PC-9 (cell line): ENCODE measurements at regions not wholly inside any gene's neighbourhood (a gene's known extent, or its start where the extent isn't known, plus 50 kb on each side); places are given as distances from the start of the nearest gene placed in this dataset.

Experiments used
- EZH2 ChIP-seq: fragments of 200-600 bp; sonication (generic); IDR thresholded peaks from 2 replicates; pipeline ENCODE4 v1.8.0; 2017; ENCODE audit warnings: antibody characterized with exemption, low read depth
- TF ChIP-seq, protein P1 (sequence below): fragments of 200-600 bp; sonication (generic); conservative IDR thresholded peaks from 2 replicates; pipeline ENCODE4 v1.6.1; 2017; ENCODE audit warnings: mixed run types, antibody characterized with exemption, mild to moderate bottlenecking, moderate library complexity

DNA sequence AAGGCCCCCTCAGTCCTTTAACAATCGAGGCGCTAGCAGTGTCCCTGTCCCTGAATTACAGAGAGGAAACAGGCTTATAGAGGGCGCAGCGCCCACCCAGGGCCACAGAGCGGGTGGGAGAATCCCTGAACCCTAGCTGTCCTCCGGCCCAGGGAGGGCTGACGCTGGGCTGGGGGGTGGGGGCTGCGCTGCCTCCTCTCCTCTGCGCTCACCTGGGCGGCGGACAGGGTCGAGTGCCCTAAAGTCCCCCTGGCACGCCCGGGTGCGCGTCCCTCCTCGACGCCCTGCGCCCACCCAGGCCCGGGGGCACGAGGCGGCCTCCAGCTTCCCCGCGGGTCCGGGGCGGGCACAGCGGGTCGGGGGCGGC is 200.4 kb upstream of the N4BP1 start:
- TF ChIP-seq, protein P1, sequence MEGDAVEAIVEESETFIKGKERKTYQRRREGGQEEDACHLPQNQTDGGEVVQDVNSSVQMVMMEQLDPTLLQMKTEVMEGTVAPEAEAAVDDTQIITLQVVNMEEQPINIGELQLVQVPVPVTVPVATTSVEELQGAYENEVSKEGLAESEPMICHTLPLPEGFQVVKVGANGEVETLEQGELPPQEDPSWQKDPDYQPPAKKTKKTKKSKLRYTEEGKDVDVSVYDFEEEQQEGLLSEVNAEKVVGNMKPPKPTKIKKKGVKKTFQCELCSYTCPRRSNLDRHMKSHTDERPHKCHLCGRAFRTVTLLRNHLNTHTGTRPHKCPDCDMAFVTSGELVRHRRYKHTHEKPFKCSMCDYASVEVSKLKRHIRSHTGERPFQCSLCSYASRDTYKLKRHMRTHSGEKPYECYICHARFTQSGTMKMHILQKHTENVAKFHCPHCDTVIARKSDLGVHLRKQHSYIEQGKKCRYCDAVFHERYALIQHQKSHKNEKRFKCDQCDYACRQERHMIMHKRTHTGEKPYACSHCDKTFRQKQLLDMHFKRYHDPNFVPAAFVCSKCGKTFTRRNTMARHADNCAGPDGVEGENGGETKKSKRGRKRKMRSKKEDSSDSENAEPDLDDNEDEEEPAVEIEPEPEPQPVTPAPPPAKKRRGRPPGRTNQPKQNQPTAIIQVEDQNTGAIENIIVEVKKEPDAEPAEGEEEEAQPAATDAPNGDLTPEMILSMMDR = no peak
- no peak for TF ChIP-seq EZH2
